T47D (cell line): ENCODE measurements at regions not wholly inside any gene's neighbourhood (a gene's known extent, or its start where the extent isn't known, plus 50 kb on each side); places are given as distances from the start of the nearest gene placed in this dataset.
A peak's percentile ranks its signal among the peaks of the same experiment; 100 is the strongest.

ENCODE experiments used
- DNase-seq, 2 experiments: peaks; one replicate each; pipeline versions ENCODE4 v3.0.0 to v3.0.0-alpha.2; 2011 to 2012; ENCODE audit warnings: low read depth in 1 of 2, low spot score in 1 of 2
- JUND ChIP-seq: IDR thresholded peaks from 2 replicates; pipeline ENCODE4 v1.6.1; 2012; ENCODE audit warnings: low read depth
- in situ Hi-C: cut with HindIII; loops from 2 replicates; pipeline ENCODE4 v1.10.0; 2016; ENCODE audit warnings: low sequenced_read_pairs, low pct_unique_long_range_greater_than_20kb

- TF ChIP-seq JUND: no peak
- in situ Hi-C loops: no loop called here
- no peak for DNase-seq
Observed at GRCh38 chr20:48311956-48312355, 515.8 kb downstream of the PREX1 start.

- no peak for TF ChIP-seq JUND
- in situ Hi-C loops: no loop called here
- DNase-seq: no peak
Observed at GRCh38 chr20:48310305-48310704, 517.5 kb downstream of the PREX1 start.

GRCh38 chr20:48309293-48309692 is 518.5 kb downstream of the PREX1 start:
- no peak for TF ChIP-seq JUND
- no peak for DNase-seq
- in situ Hi-C loops: no loop called here

- in situ Hi-C loops: no loop called here
- no peak for TF ChIP-seq JUND
- DNase-seq: no peak
Observed at GRCh38 chr20:48308882-48309281, 518.9 kb downstream of the PREX1 start.

- no peak for TF ChIP-seq JUND
- in situ Hi-C loops: no loop called here
- DNase-seq: no peak
Observed at GRCh38 chr20:48308232-48308781, 519.5 kb downstream of the PREX1 start.

- DNase-seq: no peak
- in situ Hi-C loops: no loop called here
- TF ChIP-seq JUND: no peak
Observed at GRCh38 chr20:48307277-48307676, 520.5 kb downstream of the PREX1 start.

GRCh38 chr20:48302844-48303542 is 517.7 kb upstream of the SULF2 start:
- TF ChIP-seq JUND: no peak
- DNase-seq: no peak
- in situ Hi-C loops: no loop called here

- no peak for TF ChIP-seq JUND
- no peak for DNase-seq
- in situ Hi-C loops: no loop called here
Observed at GRCh38 chr20:48302149-48302548, 516.9 kb upstream of the SULF2 start.

- TF ChIP-seq JUND: no peak
- DNase-seq: no peak
- in situ Hi-C loops: no loop called here
Observed at GRCh38 chr20:48301189-48301588, 515.9 kb upstream of the SULF2 start.

GRCh38 chr20:48300529-48300928 is 515.2 kb upstream of the SULF2 start:
- in situ Hi-C loops: no loop called here
- TF ChIP-seq JUND: no peak
- no peak for DNase-seq

- in situ Hi-C loops: no loop called here
- peak; percentile 21 to 39 for DNase-seq
- TF ChIP-seq JUND: no peak
Observed at GRCh38 chr20:48298851-48299484, 513.7 kb upstream of the SULF2 start.

GRCh38 chr20:48298433-48298832 is 513.2 kb upstream of the SULF2 start:
- no peak for DNase-seq
- in situ Hi-C loops: no loop called here
- no peak for TF ChIP-seq JUND

- in situ Hi-C loops: no loop called here
Observed at GRCh38 chr20:48295966-48296421, 510.7 kb upstream of the SULF2 start.

More at GRCh38 chr20:48295966-48296421, 510.7 kb upstream of the SULF2 start:
- no peak for DNase-seq
- no peak for TF ChIP-seq JUND
